NOMO-1 treated with dmso at 0.1 percent for 144 hours (cell line): ENCODE measurements at regions not wholly inside any gene's neighbourhood (a gene's known extent, or its start where the extent isn't known, plus 50 kb on each side); places are given as distances from the start of the nearest gene placed in this dataset.

ENCODE experiments used
- DNase-seq: peaks from one replicate; lab custom pipeline; 2025; ENCODE audit not compliant: unreplicated experiment; lab: John Stamatoyannopoulos, UW

GRCh38 chr20:53699085-53699674, 105.5 kb upstream of the ZNF217 start:
- no peak for DNase-seq

- DNase-seq = peak; percentile 23
Observed at GRCh38 chr20:53698371-53698978, 104.8 kb upstream of the ZNF217 start.

GRCh38 chr20:53695797-53696527, 102.3 kb upstream of the ZNF217 start:
- no peak for DNase-seq

GRCh38 chr20:53693262-53693871, 99.7 kb upstream of the ZNF217 start:
- no peak for DNase-seq

GRCh38 chr20:53692465-53693067, 98.9 kb upstream of the ZNF217 start:
- peak; percentile 78 for DNase-seq

- no peak for DNase-seq
Observed at GRCh38 chr20:53691811-53692192, 98.2 kb upstream of the ZNF217 start.

GRCh38 chr20:53691060-53691810, 97.6 kb upstream of the ZNF217 start:
- DNase-seq = no peak

GRCh38 chr20:53688085-53688484, 94.4 kb upstream of the ZNF217 start:
- no peak for DNase-seq

- no peak for DNase-seq
Observed at GRCh38 chr20:53685070-53685595, 91.5 kb upstream of the ZNF217 start.

GRCh38 chr20:53683506-53683905, 89.9 kb upstream of the ZNF217 start:
- DNase-seq = no peak

- DNase-seq = no peak
Observed at GRCh38 chr20:53681352-53682212, 87.9 kb upstream of the ZNF217 start.

- no peak for DNase-seq
Observed at GRCh38 chr20:53679597-53680309, 86.1 kb upstream of the ZNF217 start.

GRCh38 chr20:53678990-53679596, 85.5 kb upstream of the ZNF217 start:
- DNase-seq = no peak

- no peak for DNase-seq
Observed at GRCh38 chr20:53678315-53678989, 84.8 kb upstream of the ZNF217 start.

- peak; percentile 90 for DNase-seq
Observed at GRCh38 chr20:53677447-53678314, 84.0 kb upstream of the ZNF217 start.

GRCh38 chr20:53676987-53677386, 83.3 kb upstream of the ZNF217 start:
- no peak for DNase-seq

GRCh38 chr20:53676519-53676822, 82.8 kb upstream of the ZNF217 start:
- DNase-seq = no peak
